Ovary (tissue), 7 donors: ENCODE measurements at regions not wholly inside any gene's neighbourhood (a gene's known extent, or its start where the extent isn't known, plus 50 kb on each side); places are given as distances from the start of the nearest gene placed in this dataset.
A peak's percentile ranks its signal among the peaks of the same experiment; 100 is the strongest.

ENCODE experiments used
- DNase-seq, 5 donors: peaks; one replicate each; pipeline ENCODE4 v3.0.0-alpha.2; 2019 to 2020
- H3K27ac ChIP-seq, 2 donors: fragments of 200-600 bp; one replicate each; pipeline versions ENCODE4 v1.5.1 to v1.8.0; 2019 to 2022
- H3K27me3 ChIP-seq: fragments of 200-600 bp; one replicate; pipeline ENCODE4 v1.8.0; 2022
- H3K36me3 ChIP-seq: fragments of 200-600 bp; sonication (generic); one replicate; pipeline ENCODE4 v1.5.1; 2019
- H3K4me1 ChIP-seq: one replicate; pipeline ENCODE4 v1.8.1; 2013; ENCODE audit warnings: mild to moderate bottlenecking, moderate library complexity; ENCODE audit not compliant: insufficient read depth
- H3K4me3 ChIP-seq: fragments of 200-600 bp; sonication (generic); one replicate; pipeline ENCODE4 v1.5.1; 2017
- H3K9me3 ChIP-seq, 2 donors: fragments of 200-600 bp in 1 of 2; sonication (generic) in 1 of 2; one replicate each; pipeline versions ENCODE4 v1.5.1 to v1.8.1; 2013 to 2019; ENCODE audit warnings: mild to moderate bottlenecking in 1 of 2, moderate library complexity in 1 of 2
- CTCF ChIP-seq, 3 donors: fragments of 450-650 bp in 2 of 3; fragments of 200-600 bp in 1 of 3; IDR thresholded peaks; one replicate each; pipeline versions ENCODE4 v1.5.1 to v1.8.0; 2016 to 2022; ENCODE audit warnings: antibody characterized with exemption in 3 of 3, mild to moderate bottlenecking in 1 of 3
- EP300 ChIP-seq: sonication (generic); formaldehyde crosslinking; IDR thresholded peaks from one replicate; pipeline ENCODE4 v1.6.1; 2017; ENCODE audit warnings: antibody characterized with exemption
- POLR2A ChIP-seq: fragments of 450-650 bp; IDR thresholded peaks from one replicate; pipeline ENCODE4 v1.6.1; 2017; ENCODE audit warnings: antibody characterized with exemption, mild to moderate bottlenecking, moderate library complexity
- WGBS, 3 donors: extraction: QIAGEN DNeasy Blood & Tissue Kit in 1 of 3; methylation state at CpG; one replicate each; pipeline versions ENCODE4 v1.1.5 to v1.1.7; 2013 to 2017; 5-methylcytosine and 5-hydroxymethylcytosine counted together
- intact Hi-C, 4 donors: fragments of 100-400 bp; cut with DNase I; formaldehyde crosslinking; loops; one replicate each; pipeline versions ENCODE4 v1.11.0 to v1.15.1; 2022 to 2023
- donor health status: DM: no; HTN: no; CAD: no; lungs with moderate emphysema.
- donor health status: DM: no; HTN: no; CAD: no.
- donor health status: Bipolar disorder and iron deficiency.
- donor health status: DM: no; HTN: no; CAD: no.
- donor health status: DM: yes; HTN: yes; CAD: no.

GRCh38 chr5:109469896-109470662 lies 60.3 kb upstream of the PJA2 start:
- TF ChIP-seq CTCF (IDR thresholded peaks at IDR 0.05), result no peak
- no peak for TF ChIP-seq POLR2A
- TF ChIP-seq EP300, result no peak
- Histone ChIP-seq H3K4me3 (no peak overlapping the region), H3K4me1 (no peaks in the 10 kb centered on the region), H3K36me3 (no peaks in the 10 kb centered on the region), H3K9me3 (no peaks in the 10 kb centered on the region), H3K27ac (no peak overlapping the region), H3K27me3 (no peaks in the 10 kb centered on the region)
- WGBS, 3 donors, result 85 to 92% (median 89%) methylated on average over 1 of the region's 1 CpG
- intact Hi-C loops, result no loop called here
- DNase-seq, result no peak

- H3K4me3 ChIP-seq, result no peak overlapping the region
- no peaks in the 10 kb centered on the region for H3K27me3 ChIP-seq
- H3K27ac ChIP-seq, result no peak overlapping the region
- TF ChIP-seq CTCF (IDR thresholded peaks at IDR 0.05), result peak; percentile 40 to 57 (median 54)
- no peak for TF ChIP-seq EP300
- DNase-seq, result peak; percentile 84 to 97 (median 91)
- no peaks in the 10 kb centered on the region for H3K9me3 ChIP-seq
- intact Hi-C loops, result no loop called here
- H3K36me3 ChIP-seq, result no peaks in the 10 kb centered on the region
- H3K4me1 ChIP-seq, result no peaks in the 10 kb centered on the region
- 41 to 46% (median 45%) methylated on average over 4 of the region's 4 CpGs for WGBS, 3 donors
Observed at GRCh38 chr5:109468737-109469420, 59.1 kb upstream of the PJA2 start.

GRCh38 chr5:109468288-109468676 lies 58.5 kb upstream of the PJA2 start:
- intact Hi-C loops, result no loop called here
- whole genome bisulfite sequencing, 3 donors, result 91 to 93% (median 92%) methylated on average over 1 of the region's 1 CpG
- no peak for DNase-seq
- Histone ChIP-seq H3K27me3 (no peaks in the 10 kb centered on the region), H3K4me1 (no peaks in the 10 kb centered on the region), H3K27ac (no peak overlapping the region), H3K36me3 (no peaks in the 10 kb centered on the region), H3K9me3 (no peaks in the 10 kb centered on the region), H3K4me3 (no peak overlapping the region)
- no peak for TF ChIP-seq POLR2A
- no peak for TF ChIP-seq EP300
- TF ChIP-seq CTCF (IDR thresholded peaks at IDR 0.05), result no peak

GRCh38 chr5:109467058-109467457 lies 57.3 kb upstream of the PJA2 start:
- Histone ChIP-seq H3K27ac (no peak overlapping the region), H3K36me3 (no peaks in the 10 kb centered on the region), H3K27me3 (no peaks in the 10 kb centered on the region), H3K9me3 (no peaks in the 10 kb centered on the region), H3K4me3 (no peak overlapping the region), H3K4me1 (no peaks in the 10 kb centered on the region)
- 82 to 86% (median 86%) methylated on average over 4 of the region's 4 CpGs for WGBS, 3 donors
- intact Hi-C loops, result no loop called here
- DNase-seq, result no peak
- no peak for TF ChIP-seq EP300
- TF ChIP-seq CTCF (IDR thresholded peaks at IDR 0.05), result no peak
- TF ChIP-seq POLR2A, result no peak
